ENCODE measurements at regions not wholly inside any gene's neighbourhood (a gene's known extent, or its start where the extent isn't known, plus 50 kb on each side); places are given as distances from the start of the nearest gene placed in this dataset.

GRCh38 chr4:35695003-35695402, 549.3 kb downstream of the ARAP2 start:
- ChIA-PET CTCF (no interaction called here), POLR2A (no interaction called here)
- H3K4me3 ChIP-seq, result no peak overlapping the region
- 43% methylated on average over 3 of the region's 3 CpGs for WGBS (ENCODE audit: missing lambda C conversion rate)
- H3K27ac ChIP-seq, result no peak overlapping the region
- TF ChIP-seq PHF8 (IDR thresholded peaks at IDR 0.05; ENCODE audit: borderline replicate concordance, low read depth) (no peak), ESRRA (IDR thresholded peaks at IDR 0.05; ENCODE audit: borderline replicate concordance, low read length) (no peak), NFE2L2 (conservative IDR thresholded peaks at IDR 0.05; ENCODE audit: low read length) (no peak), HOXB13 (CRISPR knock-in tag; IDR thresholded peaks at IDR 0.05; ENCODE audit: low read depth) (no peak), SREBF2 (IDR thresholded peaks at IDR 0.05) (no peak), NR3C1 (IDR thresholded peaks at IDR 0.05) (no peak), ATOH8 (CRISPR knock-in tag; IDR thresholded peaks at IDR 0.05; ENCODE audit: low read depth) (no peak), HDAC2 (IDR thresholded peaks at IDR 0.05) (no peak), HES2 (IDR thresholded peaks at IDR 0.05) (no peak), JUN (IDR thresholded peaks at IDR 0.05) (no peak), ZNF302 (CRISPR knock-in tag; IDR thresholded peaks at IDR 0.05) (no peak), CHD2 (IDR thresholded peaks at IDR 0.05; ENCODE audit: low read length, partially characterized antibody) (no peak), BHLHE40 (IDR thresholded peaks at IDR 0.05; ENCODE audit: low read depth, low read length) (no peak), TFCP2L1 (CRISPR knock-in tag; IDR thresholded peaks at IDR 0.05) (no peak), TP53 (CRISPR knock-in tag; IDR thresholded peaks at IDR 0.05) (no peak)
- TF ChIP-seq, protein P1, sequence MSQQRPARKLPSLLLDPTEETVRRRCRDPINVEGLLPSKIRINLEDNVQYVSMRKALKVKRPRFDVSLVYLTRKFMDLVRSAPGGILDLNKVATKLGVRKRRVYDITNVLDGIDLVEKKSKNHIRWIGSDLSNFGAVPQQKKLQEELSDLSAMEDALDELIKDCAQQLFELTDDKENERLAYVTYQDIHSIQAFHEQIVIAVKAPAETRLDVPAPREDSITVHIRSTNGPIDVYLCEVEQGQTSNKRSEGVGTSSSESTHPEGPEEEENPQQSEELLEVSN (IDR thresholded peaks at IDR 0.05; ENCODE audit: borderline replicate concordance, low read depth), result no peak
- FAIRE-seq (no peak), ATAC-seq (no peak), DNase-seq (ENCODE audit: low read depth in 1 of 2, low spot score in 1 of 2) (no peak)
- no peaks in the 10 kb centered on the region for H3K4me1 ChIP-seq
- H3K4me2 ChIP-seq, result no peak overlapping the region
- no peaks in the 10 kb centered on the region for H3K9me3 ChIP-seq

- TF ChIP-seq CTCF (IDR thresholded peaks at IDR 0.05), result no peak
- no peak for TF ChIP-seq EHF (CRISPR knock-in tag; IDR thresholded peaks at IDR 0.05)
- no peak for TF ChIP-seq HOXA7 (CRISPR knock-in tag; IDR thresholded peaks at IDR 0.05)
- no peak for TF ChIP-seq MYC (IDR thresholded peaks at IDR 0.05; ENCODE audit: borderline replicate concordance, low read length)
- TF ChIP-seq JUNB (IDR thresholded peaks at IDR 0.05), result no peak
- TF ChIP-seq, protein P1 (IDR thresholded peaks at IDR 0.05; ENCODE audit: borderline replicate concordance, low read depth), result no peak
- no peak for TF ChIP-seq RNF2 (IDR thresholded peaks at IDR 0.05; ENCODE audit: borderline replicate concordance, low read depth)
- TF ChIP-seq RAD21 (conservative IDR thresholded peaks at IDR 0.05 in 1 of 2, IDR thresholded peaks at IDR 0.05 in 1 of 2), result no peak
- TF ChIP-seq HDAC2 (IDR thresholded peaks at IDR 0.05), result no peak
- TF ChIP-seq CHD4 (IDR thresholded peaks at IDR 0.05; ENCODE audit: borderline replicate concordance), result no peak
- TF ChIP-seq EHMT2 (IDR thresholded peaks at IDR 0.05; ENCODE audit: low read depth), result no peak
- TF ChIP-seq RARB (CRISPR knock-in tag; IDR thresholded peaks at IDR 0.05), result no peak
- TF ChIP-seq HES2 (IDR thresholded peaks at IDR 0.05), result no peak
- TF ChIP-seq CEBPB (IDR thresholded peaks at IDR 0.05), result no peak
- no peak for TF ChIP-seq ESRRA (IDR thresholded peaks at IDR 0.05; ENCODE audit: borderline replicate concordance, low read length)
- no peak for TF ChIP-seq NR3C1 (IDR thresholded peaks at IDR 0.05)
- ChIA-PET POLR2A (no interaction called here), CTCF (no interaction called here)
- no peak overlapping the region for H3K4me3 ChIP-seq
- no peaks in the 10 kb centered on the region for H3K9me3 ChIP-seq
- no peak for DNase-seq (ENCODE audit: low read depth in 1 of 2, low spot score in 1 of 2)
- no peak overlapping the region for H3K27ac ChIP-seq
- ATAC-seq, result no peak
- no peaks in the 10 kb centered on the region for H3K4me1 ChIP-seq
- WGBS (ENCODE audit: missing lambda C conversion rate), result 5% methylated on average over 2 of the region's 2 CpGs
- FAIRE-seq, result no peak
- no peak overlapping the region for H3K4me2 ChIP-seq
Measured at GRCh38 chr4:35695421-35695820, 548.9 kb downstream of the ARAP2 start.
